ENCODE measurements at regions not wholly inside any gene's neighbourhood (a gene's known extent, or its start where the extent isn't known, plus 50 kb on each side); places are given as distances from the start of the nearest gene placed in this dataset.
"Not testable (repeated sequence)": the region's sequence is repeated elsewhere in the genome, so short reads cannot be mapped to it uniquely, and the experiment has no call there.

- DNase-seq = no peak
Observed at GRCh38 chr3:75248974-75249373, 415.2 kb upstream of the FRG2C start.

- DNase-seq = no peak
Observed at GRCh38 chr3:75254685-75255084, 409.4 kb upstream of the FRG2C start.

- peak in 1 of 2 donors; percentile 1 for DNase-seq
Observed at GRCh38 chr3:75258825-75259683, 405.1 kb upstream of the FRG2C start.

- DNase-seq = not testable (repeated sequence)
Observed at GRCh38 chr3:75260975-75261374, 403.2 kb upstream of the FRG2C start.

DNA sequence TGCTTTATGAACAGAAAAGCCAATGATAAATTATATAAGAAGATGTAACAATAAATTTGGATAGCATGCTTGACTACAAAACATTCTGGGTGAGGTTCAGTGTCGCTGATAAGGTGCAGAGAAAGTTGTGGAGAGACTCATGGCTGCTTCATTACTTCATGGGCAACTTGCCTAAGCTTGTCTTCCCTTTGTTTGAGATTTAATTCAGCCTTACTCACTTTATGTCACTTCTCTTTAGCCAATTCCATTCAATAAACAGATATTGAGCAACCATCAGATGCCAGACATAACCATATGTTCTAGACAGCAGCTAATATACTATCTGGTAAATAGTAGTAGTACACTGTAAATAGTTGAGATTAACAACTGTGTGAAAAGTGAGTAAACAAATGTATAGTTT lies 401.5 kb upstream of the FRG2C start:
- DNase-seq = no peak

- DNase-seq = no peak
Observed at GRCh38 chr3:75265897-75266296, 398.2 kb upstream of the FRG2C start.

- not testable (repeated sequence) for DNase-seq
Observed at GRCh38 chr3:75268576-75268975, 395.6 kb upstream of the FRG2C start.

- not testable (repeated sequence) for DNase-seq
Observed at GRCh38 chr3:75272237-75272636, 391.9 kb upstream of the FRG2C start.

GRCh38 chr3:75272691-75273090 lies 391.4 kb upstream of the FRG2C start:
- no peak for DNase-seq

- DNase-seq = not testable (repeated sequence)
Observed at GRCh38 chr3:75285531-75286148, 378.5 kb upstream of the FRG2C start.

- DNase-seq = not testable (repeated sequence)
Observed at GRCh38 chr3:75288972-75289574, 375.1 kb upstream of the FRG2C start.

DNA sequence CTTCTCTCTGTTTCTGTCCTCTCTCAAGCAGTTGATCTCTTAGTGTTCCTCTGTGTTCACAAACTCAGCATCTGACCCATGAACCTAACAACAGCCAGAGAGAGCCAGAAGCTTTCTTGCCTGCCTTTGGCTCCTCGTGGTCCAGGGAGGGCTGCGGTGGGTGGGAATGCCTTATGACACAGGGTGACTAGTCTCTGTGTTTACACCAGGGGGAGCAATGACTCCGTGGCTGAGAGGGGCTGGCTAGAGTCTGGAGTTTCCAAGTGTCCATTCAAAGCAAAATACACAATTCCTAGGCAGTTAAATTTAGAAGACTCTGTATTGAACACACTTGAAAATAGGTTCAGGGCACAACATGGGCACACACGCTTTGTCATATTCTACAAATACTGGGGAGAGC lies 370.0 kb upstream of the FRG2C start:
- DNase-seq = peak in 1 of 2 donors; percentile 2

DNA sequence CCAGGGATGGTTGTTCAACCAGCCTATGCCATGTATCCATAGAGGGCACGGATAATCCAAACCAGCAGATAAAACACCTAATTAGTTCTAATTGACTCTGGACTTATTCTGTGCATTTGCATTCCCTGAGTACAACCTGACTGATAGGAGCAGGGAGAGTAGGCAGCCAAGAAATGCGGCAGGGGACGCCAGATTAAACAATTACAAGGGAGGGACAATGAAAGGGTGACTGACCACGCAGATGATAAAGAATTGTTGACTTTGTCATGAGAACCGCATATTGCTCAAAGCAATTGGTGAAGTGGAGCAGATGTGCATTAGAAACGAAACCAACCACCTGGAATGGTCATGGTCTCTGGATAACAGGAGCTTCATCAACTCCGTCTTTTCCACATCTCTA lies 369.1 kb upstream of the FRG2C start:
- no peak for DNase-seq

DNA sequence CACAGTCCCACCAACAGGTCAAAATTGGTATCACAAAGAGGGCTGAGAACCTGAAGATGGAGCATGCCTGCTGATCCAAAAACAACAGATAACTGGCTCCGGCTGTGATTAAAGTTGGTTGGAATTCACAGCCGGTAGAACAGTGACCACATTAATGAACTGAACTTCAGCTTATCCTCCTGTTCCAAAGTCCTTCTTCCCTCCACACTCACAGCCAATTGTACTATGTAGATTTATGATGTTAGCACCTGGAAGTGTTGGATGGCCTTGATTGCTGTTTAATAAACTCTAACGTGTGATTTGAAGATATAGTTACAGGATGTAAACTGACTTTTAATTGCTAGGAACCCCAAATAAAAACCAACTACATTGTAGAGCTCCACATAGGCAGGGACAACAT lies 367.3 kb upstream of the FRG2C start:
- no peak for DNase-seq

DNA sequence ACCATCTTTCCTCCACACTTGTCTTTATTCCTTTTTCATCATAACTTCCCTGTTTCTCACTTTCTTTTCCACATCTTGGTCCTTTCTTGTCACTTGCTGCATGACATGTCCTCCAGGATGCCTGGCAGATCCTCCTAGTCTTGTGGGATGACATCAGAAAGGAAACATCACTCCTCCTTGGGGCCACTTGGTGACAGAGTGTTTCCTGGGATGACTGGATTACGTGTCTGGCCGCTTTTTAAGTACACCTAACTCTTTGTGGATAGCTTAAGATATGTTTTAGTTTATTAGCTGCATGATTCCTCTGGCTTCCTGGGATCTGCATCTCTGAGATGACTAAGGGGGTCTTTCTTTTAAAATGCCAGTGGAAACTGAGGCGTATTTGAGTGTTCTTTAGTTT lies 363.5 kb upstream of the FRG2C start:
- DNase-seq = no peak

GRCh38 chr3:75301050-75301449 lies 363.1 kb upstream of the FRG2C start:
- not testable (repeated sequence) for DNase-seq

- no peak for DNase-seq
Observed at GRCh38 chr3:75303741-75304140, 360.4 kb upstream of the FRG2C start.

DNA sequence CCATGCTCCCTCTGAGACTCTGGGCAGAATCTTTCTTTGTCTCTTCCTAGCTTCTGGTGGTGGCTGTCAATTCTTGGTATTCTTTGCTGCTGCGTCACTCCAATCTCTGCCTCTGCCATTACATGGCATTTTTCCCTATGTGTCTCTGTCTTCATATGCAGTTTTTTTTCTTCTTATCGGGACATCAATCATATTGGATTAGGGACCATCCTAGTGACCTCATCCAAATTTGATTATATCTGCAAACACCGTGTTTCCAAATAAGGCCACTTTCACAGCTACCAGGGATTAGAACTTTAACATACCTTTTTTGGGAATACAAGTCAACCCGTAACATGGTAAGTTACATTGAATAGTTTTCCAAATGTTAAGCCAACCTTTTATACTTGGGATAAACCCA lies 358.2 kb upstream of the FRG2C start:
- no peak for DNase-seq

DNA sequence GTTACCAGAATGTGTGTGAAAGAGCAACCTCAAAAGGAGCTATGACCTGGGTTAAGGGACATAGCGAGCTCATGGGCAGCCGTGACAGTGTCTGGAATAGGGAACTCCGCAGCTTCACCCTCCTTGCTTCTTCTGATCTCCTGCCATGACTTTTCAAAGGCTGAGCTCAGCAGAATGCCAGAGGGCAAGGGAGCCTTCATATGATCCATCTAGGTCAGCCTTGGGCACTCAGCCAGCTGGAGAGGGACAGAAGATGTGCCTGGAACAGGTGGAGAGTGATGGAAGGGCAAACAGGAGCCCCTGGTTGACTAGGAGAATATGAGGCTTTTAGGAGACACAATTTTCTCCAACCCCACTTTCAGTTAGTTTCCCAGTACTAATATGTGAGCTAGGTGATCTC lies 352.8 kb upstream of the FRG2C start:
- not testable (repeated sequence) for DNase-seq

GRCh38 chr3:75312469-75312868 lies 351.7 kb upstream of the FRG2C start:
- not testable (repeated sequence) for DNase-seq

DNA sequence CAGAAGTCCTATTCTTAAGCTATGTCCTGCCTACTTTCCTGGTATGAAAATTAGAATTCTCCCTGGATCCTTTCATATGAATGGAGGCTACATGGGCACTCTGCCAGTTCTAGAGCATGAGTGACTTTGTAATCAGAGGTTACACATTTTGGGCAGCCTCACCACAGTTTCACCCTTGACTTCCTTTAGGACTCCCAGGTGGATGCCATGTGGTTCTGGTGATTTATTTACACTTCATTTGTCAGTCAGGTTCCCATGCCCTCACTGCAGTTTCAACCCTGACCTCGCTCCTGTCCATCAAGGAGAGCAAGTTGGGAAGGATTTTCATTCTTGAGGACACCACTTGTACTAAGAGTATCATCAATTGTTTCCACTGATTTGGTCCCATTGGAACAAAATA lies 344.4 kb upstream of the FRG2C start:
- not testable (repeated sequence) for DNase-seq

DNA sequence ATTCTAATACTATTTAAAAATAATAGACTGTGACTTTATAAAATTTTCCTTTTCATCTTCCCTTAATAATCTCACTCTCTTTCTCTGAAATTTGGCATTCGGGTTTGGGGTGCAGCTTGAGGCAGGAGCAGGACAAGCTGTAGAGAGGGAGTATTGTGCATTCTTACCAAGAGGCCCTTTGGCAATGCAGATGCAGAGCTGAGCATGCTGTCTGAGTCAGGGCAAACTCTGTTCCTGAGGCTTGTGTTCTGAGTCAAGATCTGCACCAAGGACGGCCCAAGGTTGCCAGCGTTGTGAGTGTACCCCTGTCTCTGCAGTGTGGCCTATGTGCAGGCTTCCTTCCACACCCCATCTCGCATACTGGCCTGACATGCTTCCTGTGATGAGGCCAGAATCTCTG lies 343.8 kb upstream of the FRG2C start:
- no peak for DNase-seq

- DNase-seq = no peak
Observed at GRCh38 chr3:75321060-75321459, 343.1 kb upstream of the FRG2C start.

DNA sequence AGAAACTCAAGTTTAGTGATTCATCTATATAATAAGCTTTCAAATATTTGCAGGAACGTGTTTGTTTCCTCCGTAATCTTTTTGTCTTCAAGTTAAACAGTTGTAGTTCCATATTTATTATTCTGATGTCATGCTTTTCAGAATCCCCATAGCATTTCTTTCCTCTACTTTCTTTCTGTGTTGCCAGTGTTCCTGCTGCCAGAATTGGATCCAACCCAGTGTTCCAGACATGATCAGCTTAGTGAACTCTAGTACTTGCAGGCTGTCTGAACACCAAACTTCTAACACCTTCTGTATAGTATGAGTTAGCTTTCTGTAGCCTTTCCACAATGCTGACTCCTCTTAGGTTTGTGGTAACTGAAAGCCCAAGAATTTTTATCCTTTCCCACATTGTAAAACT lies 340.2 kb upstream of the FRG2C start:
- DNase-seq = not testable (repeated sequence)
